Choroid plexus epithelial cell (primary cell): ENCODE measurements at regions not wholly inside any gene's neighbourhood (a gene's known extent, or its start where the extent isn't known, plus 50 kb on each side); places are given as distances from the start of the nearest gene placed in this dataset.
"Not testable (repeated sequence)": the region's sequence is repeated elsewhere in the genome, so short reads cannot be mapped to it uniquely, and the experiment has no call there.

Experiments
- DNase-seq: peaks from one replicate; pipeline ENCODE4 v3.0.0-alpha.2; 2010; ENCODE audit warnings: low read depth
- H3K4me3 ChIP-seq: 2 replicates; pipeline ENCODE4 v1.5.1; 2011; ENCODE audit warnings: low read depth, mild to moderate bottlenecking, control low read depth, low read length, moderate library complexity
- CTCF ChIP-seq: conservative IDR thresholded peaks from 2 replicates; pipeline ENCODE4 v1.5.1; 2011; ENCODE audit warnings: low read depth, mild to moderate bottlenecking, control low read depth, inconsistent platforms, low read length, moderate library complexity

GRCh38 chr3:110504901-110505300, 566.7 kb upstream of the NECTIN3 start:
- no peak for TF ChIP-seq CTCF
- no peak for DNase-seq
- no peak overlapping the region for H3K4me3 ChIP-seq

DNA sequence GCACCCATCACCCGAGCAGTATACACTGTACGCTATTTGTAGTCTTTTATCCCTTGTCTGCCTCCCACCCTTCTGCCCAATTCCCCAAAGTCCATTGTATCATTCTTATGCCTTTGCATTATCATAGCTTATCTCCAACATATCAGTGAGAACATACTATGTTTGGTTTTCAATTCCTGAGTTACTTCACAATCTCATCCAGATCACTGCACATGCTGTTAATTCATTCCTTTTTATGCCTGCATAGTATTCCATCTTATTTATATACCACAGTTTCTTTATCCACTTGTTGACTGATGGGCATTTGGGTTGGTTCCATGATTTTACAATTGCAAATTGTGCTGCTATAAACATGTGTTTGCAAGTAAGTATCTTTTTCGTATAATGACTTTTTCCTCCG, 564.7 kb upstream of the NECTIN3 start:
- no peak for DNase-seq
- TF ChIP-seq CTCF, result no peak
- H3K4me3 ChIP-seq, result no peak overlapping the region

DNA sequence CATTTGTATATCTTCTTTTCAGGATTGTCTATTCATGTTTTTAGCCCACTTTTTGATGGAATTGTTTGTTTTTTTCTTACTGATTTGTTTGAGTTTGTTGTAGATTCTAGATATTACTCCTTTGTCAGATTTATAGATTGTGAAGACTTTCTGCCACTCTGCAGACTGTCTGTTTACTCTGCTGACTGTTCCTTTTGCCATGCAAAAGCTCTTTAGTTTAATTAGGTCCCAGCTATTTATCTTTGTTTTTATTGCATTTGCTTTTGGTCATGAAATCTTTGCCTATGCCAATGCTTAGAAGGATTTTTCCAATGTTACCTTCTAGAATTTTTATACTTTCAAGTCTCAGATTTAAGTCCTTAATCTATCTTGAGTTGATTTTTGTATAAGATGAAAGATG, 564.0 kb upstream of the NECTIN3 start:
- DNase-seq, H3K4me3 ChIP-seq: not testable (repeated sequence)

DNA sequence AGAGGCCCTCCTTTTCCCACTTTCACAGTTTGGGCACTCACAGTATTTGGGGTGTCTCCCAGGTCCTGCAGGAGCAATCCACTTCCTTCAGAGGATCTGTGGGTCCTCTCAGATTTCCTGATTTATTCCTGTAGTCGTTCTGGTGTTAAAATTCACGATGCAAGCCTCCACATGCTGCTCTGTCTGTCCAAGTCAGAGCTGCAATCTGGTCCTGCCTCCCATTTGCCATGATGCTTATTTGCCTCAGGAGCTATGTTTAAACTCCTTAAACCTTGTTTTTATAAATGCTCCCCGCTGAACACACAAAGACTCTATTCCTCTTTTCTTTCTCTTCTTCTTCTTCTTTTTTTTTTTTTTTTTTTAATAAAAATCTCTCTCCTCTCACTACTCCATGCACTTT, 558.7 kb upstream of the NECTIN3 start:
- TF ChIP-seq CTCF, result no peak
- no peak for DNase-seq

GRCh38 chr3:110518031-110518430, 553.6 kb upstream of the NECTIN3 start:
- DNase-seq, result no peak
- no peak for TF ChIP-seq CTCF
- H3K4me3 ChIP-seq, result no peak overlapping the region

More for the DNA sequence above, 558.7 kb upstream of the NECTIN3 start:
- no peak overlapping the region for H3K4me3 ChIP-seq

GRCh38 chr3:110519071-110519470, 552.5 kb upstream of the NECTIN3 start:
- H3K4me3 ChIP-seq, result no peak overlapping the region
- DNase-seq, result no peak
- no peak for TF ChIP-seq CTCF

DNA sequence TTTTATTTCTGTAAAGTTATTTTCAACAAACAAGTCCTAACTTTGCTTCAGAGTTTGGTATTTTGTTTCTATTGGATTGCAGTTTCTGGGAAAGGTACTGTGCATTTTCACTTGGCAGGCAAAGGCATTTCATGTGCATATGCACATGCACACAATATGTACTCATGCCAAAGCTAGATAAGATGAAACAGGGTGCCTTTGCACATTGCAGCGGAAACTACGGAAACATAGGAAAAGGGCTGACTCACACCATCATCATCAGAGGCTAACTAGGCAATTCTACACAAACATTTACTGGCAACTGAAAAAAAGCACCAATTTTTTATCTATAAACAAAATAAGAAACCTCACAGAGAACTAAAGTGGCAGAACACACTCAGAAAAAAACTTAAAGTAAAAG, 550.6 kb upstream of the NECTIN3 start:
- TF ChIP-seq CTCF, result no peak
- no peak overlapping the region for H3K4me3 ChIP-seq
- peak; percentile 96 for DNase-seq

DNA sequence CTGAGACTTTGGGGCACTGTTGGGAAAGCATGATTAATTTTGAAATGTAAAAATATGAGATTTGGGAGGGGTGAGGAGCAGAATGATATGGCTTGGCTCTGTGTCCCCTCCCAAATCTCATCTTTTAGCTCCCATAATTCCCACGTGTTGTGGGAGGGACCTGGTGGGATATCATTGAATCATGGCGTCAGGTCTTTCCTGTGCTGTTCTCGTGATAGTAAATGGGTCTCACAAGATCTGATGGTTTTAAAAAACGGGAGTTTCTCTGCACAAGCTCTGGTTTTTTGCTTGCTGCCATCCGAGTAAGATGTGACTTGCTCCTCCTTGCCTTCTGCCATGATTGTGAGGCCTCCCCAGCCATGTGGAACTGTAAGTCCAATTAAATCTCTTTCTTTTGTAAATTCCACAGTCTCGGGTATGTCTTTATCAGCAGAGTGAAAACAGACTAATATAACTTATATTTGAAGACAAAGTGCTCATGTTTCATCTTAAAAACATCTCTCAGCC, 546.0 kb upstream of the NECTIN3 start:
- H3K4me3 ChIP-seq, DNase-seq: not testable (repeated sequence)
